ENCODE measurements at regions not wholly inside any gene's neighbourhood (a gene's known extent, or its start where the extent isn't known, plus 50 kb on each side); places are given as distances from the start of the nearest gene placed in this dataset.
"Not testable (repeated sequence)": the region's sequence is repeated elsewhere in the genome, so short reads cannot be mapped to it uniquely, and the experiment has no call there.

GRCh38 chr2:128514555-128514955 is 195.9 kb upstream of the HS6ST1 start:
- Histone ChIP-seq H3K27me3 (no peaks in the 10 kb centered on the region), H3K4me3 (no peak overlapping the region), H3K4me2 (peak overlapping the region in 10 of 11 experiments; percentile 45 to 89 (median 66); a peak in 17 of 22 replicates), H3K9me3 (replicated peaks in 1 of 11) (no peaks in the 10 kb centered on the region), H3K9ac (peak overlapping the region in 3 of 11 experiments; percentile 17 to 42 (median 34); a peak in 1 of 22 replicates), H4K20me1 (no peaks in the 10 kb centered on the region), H3K36me3 (peaks cover 0 to 7% (median 0%) of the 10 kb centered on the region in 11 experiments; a peak in 3 of 22 replicates), H3K4me1 (peaks cover 21 to 49% (median 24%) of the 10 kb centered on the region in 10 experiments), H3K27ac (peak overlapping the region in 6 of 11 experiments; percentile 11 to 76 (median 46); a peak in 9 of 22 replicates)
- no peak for TF ChIP-seq Cebpa-rat (IDR thresholded peaks at IDR 0.05)

GRCh38 chr2:128516938-128517337 is 198.3 kb upstream of the HS6ST1 start:
- peaks cover 45 to 57% (median 47%) of the 10 kb centered on the region in 10 experiments for H3K4me1 ChIP-seq
- peaks cover 0 to 4% (median 0%) of the 10 kb centered on the region in 11 experiments; a peak in 1 of 22 replicates for H3K27me3 ChIP-seq
- H3K4me2 ChIP-seq = no peak overlapping the region
- no peaks in the 10 kb centered on the region; a peak in 2 of 22 replicates for H3K36me3 ChIP-seq
- H3K27ac ChIP-seq = no peak overlapping the region
- H3K9me3 ChIP-seq (replicated peaks in 1 of 11) = no peaks in the 10 kb centered on the region
- H3K9ac ChIP-seq = no peak overlapping the region
- H3K4me3 ChIP-seq = no peak overlapping the region
- no peaks in the 10 kb centered on the region for H4K20me1 ChIP-seq
- TF ChIP-seq Cebpa-rat (IDR thresholded peaks at IDR 0.05) = no peak

GRCh38 chr2:128519028-128519427 is 200.4 kb upstream of the HS6ST1 start:
- Histone ChIP-seq H3K27me3 (peaks cover 0 to 13% (median 0%) of the 10 kb centered on the region in 11 experiments; a peak in 3 of 22 replicates), H3K27ac (peak overlapping the region in 1 of 11 experiments; percentile 39; a peak in 1 of 22 replicates), H3K4me1 (peaks cover 35 to 51% (median 47%) of the 10 kb centered on the region in 10 experiments), H3K4me2 (peak overlapping the region in 1 of 11 experiments; percentile 77; a peak in 1 of 22 replicates)
- not testable (repeated sequence) for H3K36me3 ChIP-seq; H4K20me1 ChIP-seq; H3K9ac ChIP-seq; H3K4me3 ChIP-seq; H3K9me3 ChIP-seq (replicated peaks in 1 of 11)

GRCh38 chr2:128519517-128520215 is 201.0 kb upstream of the HS6ST1 start:
- Histone ChIP-seq H3K4me3 (no peak overlapping the region), H3K27me3 (peaks cover 0 to 13% (median 0%) of the 10 kb centered on the region in 11 experiments; a peak in 3 of 22 replicates), H3K9me3 (replicated peaks in 1 of 11) (peaks cover 0 to 7% (median 0%) of the 10 kb centered on the region in 11 experiments; a peak in 4 of 22 replicates), H3K9ac (no peak overlapping the region), H3K27ac (peak overlapping the region in 5 of 11 experiments; percentile 2 to 60 (median 39); a peak in 5 of 22 replicates), H3K4me2 (peak overlapping the region; percentile 70 to 87 (median 77); a peak in 20 of 22 replicates), H3K36me3 (no peaks in the 10 kb centered on the region; a peak in 2 of 22 replicates), H4K20me1 (no peaks in the 10 kb centered on the region), H3K4me1 (peaks cover 28 to 45% (median 41%) of the 10 kb centered on the region in 10 experiments)
- no peak for TF ChIP-seq Cebpa-rat (IDR thresholded peaks at IDR 0.05)

- peak overlapping the region in 6 of 11 experiments; percentile 10 to 60 (median 42); a peak in 9 of 22 replicates for H3K27ac ChIP-seq
- peaks cover 0 to 13% (median 0%) of the 10 kb centered on the region in 11 experiments; a peak in 3 of 22 replicates for H3K27me3 ChIP-seq
- peak overlapping the region in 2 of 11 experiments; percentile 10 to 39; a peak in 2 of 22 replicates for H3K9ac ChIP-seq
- H3K36me3 ChIP-seq = no peaks in the 10 kb centered on the region; a peak in 2 of 22 replicates
- peaks cover 23 to 48% (median 42%) of the 10 kb centered on the region in 10 experiments for H3K4me1 ChIP-seq
- TF ChIP-seq Cebpa-rat (IDR thresholded peaks at IDR 0.05) = no peak
- peaks cover 0 to 7% (median 0%) of the 10 kb centered on the region in 11 experiments; a peak in 4 of 22 replicates for H3K9me3 ChIP-seq (replicated peaks in 1 of 11)
- H3K4me2 ChIP-seq = peak overlapping the region; percentile 70 to 87 (median 77)
- H3K4me3 ChIP-seq = no peak overlapping the region
- no peaks in the 10 kb centered on the region for H4K20me1 ChIP-seq
Measured at GRCh38 chr2:128520340-128520739, 201.7 kb upstream of the HS6ST1 start.

- Histone ChIP-seq H3K9ac (peak overlapping the region in 2 of 11 experiments; percentile 10 to 39; a peak in 1 of 22 replicates), H3K4me1 (peaks cover 25 to 52% (median 45%) of the 10 kb centered on the region in 10 experiments), H3K27ac (peak overlapping the region in 6 of 11 experiments; percentile 10 to 60 (median 42); a peak in 10 of 22 replicates), H3K27me3 (peaks cover 0 to 13% (median 0%) of the 10 kb centered on the region in 11 experiments; a peak in 3 of 22 replicates), H3K36me3 (no peaks in the 10 kb centered on the region; a peak in 2 of 22 replicates), H4K20me1 (no peaks in the 10 kb centered on the region), H3K4me3 (no peak overlapping the region), H3K9me3 (replicated peaks in 1 of 11) (peaks cover 0 to 7% (median 0%) of the 10 kb centered on the region in 11 experiments; a peak in 4 of 22 replicates), H3K4me2 (peak overlapping the region; percentile 70 to 87 (median 77))
- no peak for TF ChIP-seq Cebpa-rat (IDR thresholded peaks at IDR 0.05)
Measured at GRCh38 chr2:128520791-128521190, 202.1 kb upstream of the HS6ST1 start.

DNA sequence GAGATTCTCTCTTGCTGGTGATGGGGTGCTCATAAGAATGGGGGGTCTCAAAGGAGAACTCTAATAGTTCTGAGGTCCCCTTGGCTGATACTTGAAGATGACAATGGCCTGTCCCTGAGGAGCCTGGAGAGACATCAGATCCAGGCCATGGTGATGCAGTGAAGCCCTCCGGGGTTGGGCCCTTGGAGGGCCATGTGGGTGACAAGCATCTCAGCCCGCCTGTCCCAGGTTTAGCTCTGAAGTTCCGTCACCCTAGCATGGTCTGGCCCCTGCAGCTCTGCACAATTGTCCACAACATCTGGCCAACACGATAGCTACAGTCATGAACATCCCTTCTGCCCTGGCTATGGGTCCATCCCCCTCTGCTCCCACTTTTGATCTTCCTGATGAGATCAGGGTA is 202.8 kb upstream of the HS6ST1 start:
- H3K36me3 ChIP-seq = no peaks in the 10 kb centered on the region; a peak in 2 of 22 replicates
- H3K4me1 ChIP-seq = peaks cover 25 to 54% (median 48%) of the 10 kb centered on the region in 10 experiments
- peak overlapping the region; percentile 17 to 87 (median 77); a peak in 21 of 22 replicates for H3K4me2 ChIP-seq
- peaks cover 0 to 7% (median 0%) of the 10 kb centered on the region in 11 experiments; a peak in 4 of 22 replicates for H3K9me3 ChIP-seq (replicated peaks in 1 of 11)
- H3K27ac ChIP-seq = peak overlapping the region in 1 of 11 experiments; percentile 39; a peak in 2 of 22 replicates
- no peak for TF ChIP-seq Cebpa-rat (IDR thresholded peaks at IDR 0.05)
- H3K9ac ChIP-seq = no peak overlapping the region
- H3K4me3 ChIP-seq = no peak overlapping the region
- H3K27me3 ChIP-seq = peaks cover 0 to 13% (median 0%) of the 10 kb centered on the region in 11 experiments; a peak in 3 of 22 replicates
- H4K20me1 ChIP-seq = no peaks in the 10 kb centered on the region

DNA sequence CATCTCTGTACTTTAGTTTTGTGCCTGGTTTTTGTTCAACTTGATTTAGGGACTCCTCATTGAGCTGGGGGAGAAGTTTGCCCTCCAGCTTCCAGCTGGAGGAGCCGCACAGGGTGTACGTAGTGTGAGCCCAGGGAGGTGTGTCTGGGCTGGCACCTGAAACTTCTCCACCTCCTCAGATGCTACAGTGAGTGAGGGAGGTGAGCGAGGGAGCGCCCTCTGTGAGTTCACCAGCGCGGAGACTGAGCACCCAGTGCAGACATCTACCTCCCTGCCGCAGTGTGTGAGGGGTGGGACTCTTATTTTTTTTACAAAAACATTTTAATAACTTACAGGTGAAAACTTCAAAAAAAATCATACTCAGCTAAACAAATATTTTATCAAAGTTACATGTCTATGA is 204.2 kb upstream of the HS6ST1 start:
- Histone ChIP-seq H3K4me3 (no peak overlapping the region), H3K4me1 (peaks cover 25 to 54% (median 48%) of the 10 kb centered on the region in 10 experiments), H4K20me1 (no peaks in the 10 kb centered on the region), H3K9me3 (replicated peaks in 1 of 11) (peaks cover 0 to 7% (median 0%) of the 10 kb centered on the region in 11 experiments; a peak in 4 of 22 replicates), H3K9ac (no peak overlapping the region), H3K4me2 (peak overlapping the region in 9 of 11 experiments; percentile 70 to 87 (median 77); a peak in 17 of 22 replicates), H3K27me3 (peaks cover 0 to 13% (median 0%) of the 10 kb centered on the region in 11 experiments; a peak in 3 of 22 replicates), H3K27ac (no peak overlapping the region), H3K36me3 (no peaks in the 10 kb centered on the region; a peak in 1 of 22 replicates)
- TF ChIP-seq Cebpa-rat (IDR thresholded peaks at IDR 0.05) = no peak

Data from BLaER1 treated with 17β-estradiol and CSF1 and Interleukin-3, amounts not matched to agents 10 nM and 100 nM (cell line).